Activated CD4-positive, alpha-beta T cell treated with anti-CD3 and anti-CD28 coated beads for 36 hours (primary cell): ENCODE measurements at regions not wholly inside any gene's neighbourhood (a gene's known extent, or its start where the extent isn't known, plus 50 kb on each side); places are given as distances from the start of the nearest gene placed in this dataset.
"Not testable (repeated sequence)": the region's sequence is repeated elsewhere in the genome, so short reads cannot be mapped to it uniquely, and the experiment has no call there.

Experiments
- ATAC-seq: fragments of 200-7000 bp; cut with Tn5 transposase; one replicate; pipeline ENCODE4 v1.10.0; 2021; ENCODE audit warnings: mild to moderate bottlenecking, moderate library complexity
- CTCF ChIA-PET: fragments of 350-600 bp; sonication (Branson Sonifier 250); formaldehyde crosslinking; loops from one replicate; lab custom pipeline; 2021; ENCODE audit warnings: antibody characterized with exemption; lab: Charles Lee
- POLR2A ChIA-PET: fragments of 350-600 bp; sonication (Branson Sonifier 250); formaldehyde crosslinking; loops from one replicate; lab custom pipeline; 2021; ENCODE audit warnings: antibody characterized with exemption, inconsistent platforms; lab: Charles Lee
- DNase-seq: peaks from one replicate; pipeline ENCODE4 v3.0.0-alpha.2; 2020
- H3K27ac Mint-ChIP-seq: one replicate; pipeline ENCODE4 v1.8.0; 2021; ENCODE audit warnings: mixed read lengths
- H3K27me3 Mint-ChIP-seq: one replicate; pipeline ENCODE4 v1.8.0; 2021; ENCODE audit warnings: mixed read lengths
- H3K36me3 Mint-ChIP-seq: one replicate; pipeline ENCODE4 v1.8.0; 2021; ENCODE audit warnings: low read depth, mixed read lengths
- H3K4me1 Mint-ChIP-seq: one replicate; pipeline ENCODE4 v1.8.0; 2021; ENCODE audit warnings: mixed read lengths
- H3K4me3 Mint-ChIP-seq: one replicate; pipeline ENCODE4 v1.8.0; 2021; ENCODE audit warnings: mild to moderate bottlenecking, moderate library complexity, mixed read lengths
- H3K9me3 Mint-ChIP-seq: one replicate; pipeline ENCODE4 v1.8.0; 2021; ENCODE audit warnings: low read depth, mixed read lengths
- intact Hi-C, 2 experiments: fragments of 100-400 bp; cut with DNase I in 1 of 2; cut with micrococcal nuclease in 1 of 2; formaldehyde crosslinking; loops; one replicate each; pipeline versions ENCODE4 v1.14.2 to v1.15.1; 2022 to 2024; cut with DNase I, micrococcal nuclease

GRCh38 chr12:116687888-116688287 is 50.0 kb downstream of the SPRING1 start:
- intact Hi-C loops = no loop called here
- H3K36me3 Mint-ChIP-seq = no peaks in the 10 kb centered on the region
- CTCF ChIA-PET = interaction anchor here (0.6 to 1.3 kb wide), 5 partner anchors 10 to 689 kb away, joined by 3 to 5 read pairs (median 4); no protein-coding TSS in a partner anchor
- no peak overlapping the region for H3K27ac Mint-ChIP-seq
- peak; percentile 79 for ATAC-seq
- no peak overlapping the region for H3K4me3 Mint-ChIP-seq
- H3K9me3 Mint-ChIP-seq = no peaks in the 10 kb centered on the region
- H3K27me3 Mint-ChIP-seq = peaks cover 4% of the 10 kb centered on the region
- DNase-seq = peak; percentile 68
- H3K4me1 Mint-ChIP-seq = no peaks in the 10 kb centered on the region
- POLR2A ChIA-PET = no interaction called here

- ATAC-seq (no peak), DNase-seq (no peak)
- intact Hi-C loops = no loop called here
- no peaks in the 10 kb centered on the region for H3K27me3 Mint-ChIP-seq
- no peaks in the 10 kb centered on the region for H3K36me3 Mint-ChIP-seq
- H3K4me1 Mint-ChIP-seq = no peaks in the 10 kb centered on the region
- no peak overlapping the region for H3K4me3 Mint-ChIP-seq
- ChIA-PET POLR2A (no interaction called here), CTCF (interaction anchor here (1.2 to 1.5 kb wide), 2 partner anchors 12 to 18 kb away, joined by 3 read pairs; no protein-coding TSS in a partner anchor)
- H3K9me3 Mint-ChIP-seq = no peaks in the 10 kb centered on the region
- H3K27ac Mint-ChIP-seq = no peak overlapping the region
These were observed 53.0 kb downstream of the SPRING1 start for GRCh38 chr12:116684891-116685290.

- Mint-ChIP-seq H3K9me3 (no peaks in the 10 kb centered on the region), H3K27me3 (no peaks in the 10 kb centered on the region), H3K4me3 (no peak overlapping the region), H3K36me3 (no peaks in the 10 kb centered on the region), H3K27ac (no peak overlapping the region), H3K4me1 (peaks cover 31% of the 10 kb centered on the region)
- ChIA-PET CTCF (no interaction called here), POLR2A (no interaction called here)
- ATAC-seq = no peak
- intact Hi-C loops = no loop called here
- no peak for DNase-seq
These were observed 60.6 kb downstream of the SPRING1 start for GRCh38 chr12:116677202-116677661.

- H3K9me3 Mint-ChIP-seq = no peaks in the 10 kb centered on the region
These were observed 62.3 kb downstream of the SPRING1 start for GRCh38 chr12:116675339-116676107.

GRCh38 chr12:116674643-116675183 is 63.2 kb downstream of the SPRING1 start:
- ATAC-seq (peak; percentile 33), DNase-seq (no peak)
- ChIA-PET POLR2A (no interaction called here), CTCF (no interaction called here)
- Mint-ChIP-seq H3K36me3 (no peaks in the 10 kb centered on the region), H3K27ac (no peak overlapping the region), H3K9me3 (no peaks in the 10 kb centered on the region), H3K4me1 (peaks cover 34% of the 10 kb centered on the region), H3K4me3 (no peak overlapping the region), H3K27me3 (no peaks in the 10 kb centered on the region)
- intact Hi-C loops = no loop called here

More at GRCh38 chr12:116675339-116676107, 62.3 kb downstream of the SPRING1 start:
- Mint-ChIP-seq H3K36me3 (no peaks in the 10 kb centered on the region), H3K4me3 (no peak overlapping the region), H3K4me1 (peaks cover 34% of the 10 kb centered on the region), H3K27ac (peak overlapping the region; percentile 5), H3K27me3 (no peaks in the 10 kb centered on the region)
- POLR2A ChIA-PET = interaction anchor here (0.6 kb wide), 1 partner anchor 12 kb away, joined by 3 read pairs; no protein-coding TSS in a partner anchor
- CTCF ChIA-PET = no interaction called here
- DNase-seq = no peak
- intact Hi-C loops = no loop called here
- no peak for ATAC-seq

- ATAC-seq (peak; percentile 10), DNase-seq (peak; percentile 27)
- Mint-ChIP-seq H3K36me3 (no peaks in the 10 kb centered on the region), H3K27ac (peak overlapping the region; percentile 87), H3K9me3 (no peaks in the 10 kb centered on the region), H3K4me3 (peak overlapping the region; percentile 55), H3K4me1 (peaks cover 34% of the 10 kb centered on the region), H3K27me3 (no peaks in the 10 kb centered on the region)
- ChIA-PET CTCF (interaction anchor here (0.6 to 1.0 kb wide), 5 partner anchors 11 to 309 kb away, joined by 3 to 4 read pairs (median 3); no protein-coding TSS in a partner anchor), POLR2A (no interaction called here)
- intact Hi-C loops = no loop called here
These were observed 64.2 kb downstream of the SPRING1 start for GRCh38 chr12:116673681-116674111.

DNA sequence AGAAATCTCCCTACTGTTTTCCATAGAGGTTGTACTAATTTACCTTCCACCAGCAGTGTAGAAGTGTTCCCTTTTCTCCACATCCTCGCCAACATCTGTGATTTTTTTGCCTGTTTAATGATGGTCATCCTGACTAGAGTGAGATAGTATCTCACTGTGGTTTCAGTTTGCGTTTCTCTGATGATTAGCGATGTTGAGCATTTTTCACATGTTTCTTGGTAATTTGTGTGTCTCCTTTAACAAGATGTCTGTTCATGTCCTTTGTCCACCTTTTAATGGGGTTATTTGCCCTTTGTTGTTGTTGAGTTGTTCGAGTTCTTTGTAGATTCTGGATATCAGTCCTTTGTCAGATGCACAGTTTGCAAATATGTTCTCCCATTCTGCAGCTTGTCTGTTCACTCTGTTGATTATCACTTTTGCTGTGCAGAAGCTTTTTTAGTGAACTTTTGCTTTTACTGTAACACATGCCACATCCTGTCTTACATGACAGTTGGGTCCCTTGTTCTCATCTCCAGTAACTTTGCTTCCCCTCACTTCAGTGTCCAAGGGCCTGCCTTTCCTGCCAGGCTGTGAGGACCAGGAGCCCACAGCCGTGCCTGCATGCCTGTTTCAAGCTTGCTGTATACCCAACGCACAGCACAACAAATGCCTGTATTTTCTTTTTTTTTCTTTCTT is 64.9 kb downstream of the SPRING1 start:
- Mint-ChIP-seq H3K4me3 (peak overlapping the region; percentile 55), H3K36me3 (no peaks in the 10 kb centered on the region), H3K27ac (peak overlapping the region; percentile 87), H3K27me3 (no peaks in the 10 kb centered on the region), H3K9me3 (no peaks in the 10 kb centered on the region), H3K4me1 (peaks cover 34% of the 10 kb centered on the region)
- DNase-seq (peak; percentile 36), ATAC-seq (peak; percentile 85)
- ChIA-PET POLR2A (interaction anchor here (0.5 kb wide), 1 partner anchor 310 kb away, joined by 3 read pairs; no protein-coding TSS in a partner anchor), CTCF (interaction anchor here (0.6 to 1.0 kb wide), 4 partner anchors 12 to 309 kb away, joined by 3 to 4 read pairs (median 3); no protein-coding TSS in a partner anchor)
- intact Hi-C loops = no loop called here

DNA sequence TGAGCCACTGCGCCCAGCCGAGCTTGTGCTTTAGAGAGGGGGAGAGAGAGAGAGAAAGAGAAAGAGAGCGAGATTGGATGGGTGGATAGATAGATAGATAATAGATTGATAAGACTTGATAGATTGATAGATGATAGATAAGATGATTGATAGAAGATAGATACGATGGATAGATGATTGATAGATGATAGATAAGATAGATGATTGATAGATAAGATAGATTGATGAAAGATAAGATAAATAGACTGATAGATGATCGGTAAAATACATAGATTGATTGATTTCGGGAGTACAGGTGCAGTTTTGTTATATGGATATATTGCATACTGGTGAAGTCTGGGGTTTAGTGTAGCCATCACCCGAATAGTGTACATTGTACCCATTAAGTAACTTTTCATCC is 65.9 kb downstream of the SPRING1 start:
- ATAC-seq = no peak
- no peak overlapping the region for H3K4me3 Mint-ChIP-seq
- ChIA-PET POLR2A (no interaction called here), CTCF (no interaction called here)
- H3K27me3 Mint-ChIP-seq = no peaks in the 10 kb centered on the region
- H3K4me1 Mint-ChIP-seq = peaks cover 34% of the 10 kb centered on the region
- DNase-seq = no peak
- no peaks in the 10 kb centered on the region for H3K9me3 Mint-ChIP-seq
- no peaks in the 10 kb centered on the region for H3K36me3 Mint-ChIP-seq
- H3K27ac Mint-ChIP-seq = no peak overlapping the region
- intact Hi-C loops = no loop called here

- Mint-ChIP-seq H3K27me3 (no peaks in the 10 kb centered on the region), H3K9me3 (no peaks in the 10 kb centered on the region), H3K36me3 (no peaks in the 10 kb centered on the region), H3K4me1 (peaks cover 29% of the 10 kb centered on the region), H3K4me3 (no peak overlapping the region), H3K27ac (no peak overlapping the region)
- ChIA-PET CTCF (no interaction called here), POLR2A (no interaction called here)
- DNase-seq (no peak), ATAC-seq (no peak)
- intact Hi-C loops = no loop called here
These were observed 67.0 kb downstream of the SPRING1 start for GRCh38 chr12:116670859-116671258.

DNA sequence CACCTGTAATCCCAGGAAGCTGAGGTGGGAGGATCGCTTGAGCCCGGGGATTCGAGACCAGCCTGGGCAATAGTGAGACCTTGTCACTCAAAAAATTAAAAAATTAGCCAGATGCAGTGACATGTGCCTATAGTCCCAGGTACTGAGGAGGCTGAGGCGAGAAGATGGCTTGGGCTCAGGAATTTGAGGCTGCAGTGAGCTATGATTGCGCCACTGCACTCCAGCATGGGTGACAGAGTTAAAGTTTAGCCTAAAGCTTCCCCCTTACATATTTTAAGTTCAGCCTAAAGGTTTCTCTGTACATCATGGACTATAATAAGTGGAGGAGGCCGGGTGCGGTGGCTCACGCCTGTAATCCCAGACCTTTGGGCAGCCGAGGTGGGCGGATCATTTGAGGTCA is 70.1 kb downstream of the SPRING1 start:
- CTCF ChIA-PET = interaction anchor here (0.6 kb wide), 1 partner anchor 254 kb away, joined by 3 read pairs; no protein-coding TSS in a partner anchor
- no peak overlapping the region for H3K27ac Mint-ChIP-seq
- DNase-seq (no peak), ATAC-seq (no peak)
- intact Hi-C loops = no loop called here
- POLR2A ChIA-PET = no interaction called here
- H3K9me3 Mint-ChIP-seq = no peaks in the 10 kb centered on the region
- no peaks in the 10 kb centered on the region for H3K36me3 Mint-ChIP-seq
- H3K27me3 Mint-ChIP-seq = no peaks in the 10 kb centered on the region
- H3K4me1 Mint-ChIP-seq = peaks cover 8% of the 10 kb centered on the region
- H3K4me3 Mint-ChIP-seq = no peak overlapping the region

DNA sequence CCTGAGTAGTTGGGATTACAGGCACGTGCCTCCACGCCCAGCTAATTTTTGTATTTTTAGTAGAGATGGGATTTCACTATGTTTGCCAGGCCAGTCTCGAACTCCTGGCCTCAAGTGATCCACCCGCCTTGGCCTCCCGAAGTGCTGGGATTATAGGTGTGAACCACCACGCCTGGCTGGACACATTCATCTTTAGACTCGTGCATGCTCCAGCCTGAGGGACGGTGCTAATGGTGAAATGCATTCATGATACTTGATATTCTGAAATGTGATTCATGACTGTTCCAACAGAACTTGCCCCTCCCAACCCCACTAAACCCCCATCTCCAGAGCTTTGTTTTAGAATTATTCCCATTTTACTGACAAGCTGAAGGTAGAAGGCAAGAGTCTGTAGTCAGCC is 71.0 kb downstream of the SPRING1 start:
- H3K9me3 Mint-ChIP-seq, DNase-seq, H3K4me1 Mint-ChIP-seq, intact Hi-C loops, H3K36me3 Mint-ChIP-seq, H3K27me3 Mint-ChIP-seq, CTCF ChIA-PET, H3K27ac Mint-ChIP-seq, POLR2A ChIA-PET, H3K4me3 Mint-ChIP-seq, ATAC-seq: not testable (repeated sequence)
